IMR-90 (cell line): ENCODE measurements at regions not wholly inside any gene's neighbourhood (a gene's known extent, or its start where the extent isn't known, plus 50 kb on each side); places are given as distances from the start of the nearest gene placed in this dataset.

Source experiments
- ATAC-seq: fragments of 200-7000 bp; cut with Tn5 transposase; 2 replicates; pipeline ENCODE4 v1.9.1; 2020; ENCODE audit warnings: low read depth, mild to moderate bottlenecking, moderate library complexity
- BruUV-seq: library from RNA; stranded (reverse); fragments of 400-500 nt; replicated peaks from 2 replicates; lab custom pipeline; 2021; lab: Mats Ljungman, UMichigan
- CTCF ChIA-PET: fragments of 300-600 bp; formaldehyde crosslinking; extraction: SDS; loops from one replicate; lab custom pipeline; 2021; ENCODE audit warnings: antibody characterized with exemption; lab: Yijun Ruan, JAX
- POLR2A ChIA-PET: fragments of 300-600 bp; sonication (Branson Sonifier 250); formaldehyde crosslinking; loops from one replicate; lab custom pipeline; 2022; ENCODE audit warnings: antibody characterized with exemption; ENCODE audit not compliant: unreplicated experiment; lab: Charles Lee
- DNase-seq: peaks from one replicate; pipeline ENCODE4 v3.0.0; 2013
- H2AFZ ChIP-seq: replicated peaks from 2 replicates; pipeline ENCODE3; 2013; ENCODE audit warnings: low read length, mild to moderate bottlenecking; ENCODE audit not compliant: poor library complexity
- H2AK5ac ChIP-seq: 2 replicates; pipeline ENCODE4 v1.6.1; 2013; ENCODE audit warnings: low read depth, low read length, inconsistent platforms
- H2AK9ac ChIP-seq: replicated peaks from 2 replicates; pipeline ENCODE3; 2013; ENCODE audit warnings: mild to moderate bottlenecking, low read depth, low read length, moderate library complexity; ENCODE audit not compliant: poor library complexity
- H2BK120ac ChIP-seq: 2 replicates; pipeline ENCODE4 v1.6.1; 2013; ENCODE audit warnings: low read depth, low read length, inconsistent platforms
- H2BK15ac ChIP-seq: 3 replicates; pipeline ENCODE4 v1.6.1; 2013; ENCODE audit warnings: low read depth, low read length, inconsistent platforms
- H2BK20ac ChIP-seq: 2 replicates; pipeline ENCODE4 v1.6.1; 2013; ENCODE audit warnings: low read depth, mild to moderate bottlenecking, inconsistent platforms, low read length, moderate library complexity
- H2BK5ac ChIP-seq: 2 replicates; pipeline ENCODE4 v1.6.1; 2013; ENCODE audit warnings: mild to moderate bottlenecking, low read depth, low read length, inconsistent platforms; ENCODE audit not compliant: poor library complexity, severe bottlenecking
- H3K14ac ChIP-seq: replicated peaks from 2 replicates; pipeline ENCODE4 v1.6.1; 2013; ENCODE audit warnings: low read depth, low read length, inconsistent platforms
- H3K18ac ChIP-seq: 2 replicates; pipeline ENCODE4 v1.6.1; 2013; ENCODE audit warnings: low read depth, low read length, control low read depth
- H3K23ac ChIP-seq: 2 replicates; pipeline ENCODE4 v1.6.1; 2013; ENCODE audit warnings: low read depth, low read length, inconsistent platforms
- H3K27ac ChIP-seq: 2 replicates; pipeline ENCODE4 v1.5.1; 2013; ENCODE audit warnings: mild to moderate bottlenecking, control low read depth, low read length; ENCODE audit not compliant: insufficient read depth
- H3K27me3 ChIP-seq: 2 replicates; pipeline ENCODE4 v1.6.1; 2013; ENCODE audit warnings: low read length; ENCODE audit not compliant: control insufficient read depth, insufficient read depth
- H3K36me3 ChIP-seq: 2 replicates; pipeline ENCODE4 v1.6.1; 2013; ENCODE audit warnings: low read length, mixed read lengths; ENCODE audit not compliant: control insufficient read depth, insufficient read depth
- H3K4ac ChIP-seq: 2 replicates; pipeline ENCODE4 v1.6.1; 2013; ENCODE audit warnings: low read depth, low read length, inconsistent platforms
- H3K4me1 ChIP-seq: 2 replicates; pipeline ENCODE4 v1.6.1; 2013; ENCODE audit warnings: low read length, mixed read lengths; ENCODE audit not compliant: control insufficient read depth, insufficient read depth
- H3K4me2 ChIP-seq: 2 replicates; pipeline ENCODE4 v1.6.1; 2013; ENCODE audit warnings: low read depth, mild to moderate bottlenecking, control low read depth, low read length, moderate library complexity
- H3K4me3 ChIP-seq: 2 replicates; pipeline ENCODE4 v1.5.1; 2013; ENCODE audit warnings: low read depth, mild to moderate bottlenecking, control low read depth, low read length, moderate library complexity; ENCODE audit not compliant: insufficient read depth
- H3K56ac ChIP-seq: 2 replicates; pipeline ENCODE4 v1.6.1; 2013; ENCODE audit warnings: low read length, inconsistent platforms; ENCODE audit not compliant: insufficient read depth; ENCODE audit errors: extremely low read depth
- H3K79me1 ChIP-seq, 2 experiments: 2 replicates each; pipeline ENCODE4 v1.6.1; 2013; ENCODE audit warnings: low read length in 2 of 2, inconsistent platforms in 1 of 2, low read depth in 1 of 2
- H3K9ac ChIP-seq: 2 replicates; pipeline ENCODE4 v1.6.1; 2013; ENCODE audit warnings: low read depth, low read length, control low read depth
- H3K9me1 ChIP-seq: 2 replicates; pipeline ENCODE4 v1.6.1; 2013; ENCODE audit warnings: low read length, inconsistent platforms; ENCODE audit not compliant: insufficient read depth
- H3K9me3 ChIP-seq: 2 replicates; pipeline ENCODE4 v1.6.1; 2013; ENCODE audit warnings: low read length; ENCODE audit not compliant: control insufficient read depth, insufficient read depth
- H4K20me1 ChIP-seq: 2 replicates; pipeline ENCODE4 v1.6.1; 2013; ENCODE audit warnings: low read length, inconsistent platforms; ENCODE audit not compliant: insufficient read depth
- H4K5ac ChIP-seq: 2 replicates; pipeline ENCODE4 v1.6.1; 2013; ENCODE audit warnings: mild to moderate bottlenecking, low read depth, low read length, control low read depth
- H4K8ac ChIP-seq, 2 experiments: 2 replicates each; pipeline ENCODE4 v1.6.1; 2013; ENCODE audit warnings: low read depth in 2 of 2, low read length in 2 of 2, control low read depth in 1 of 2, inconsistent platforms in 1 of 2
- H4K91ac ChIP-seq: 2 replicates; pipeline ENCODE4 v1.6.1; 2013; ENCODE audit warnings: low read depth, low read length, inconsistent platforms; ENCODE audit not compliant: insufficient read depth
- MAFK ChIP-seq: IDR thresholded peaks from 2 replicates; pipeline ENCODE4 v1.6.1; 2012; ENCODE audit warnings: low read depth, low read length, improper control_type of control experiment
- RAD21 ChIP-seq: IDR thresholded peaks from 2 replicates; pipeline ENCODE4 v1.6.1; 2012; ENCODE audit warnings: low read length, improper control_type of control experiment
- WGBS, 2 experiments: methylation state at CpG; one replicate each; pipeline versions ENCODE4 v1.1.5 to v1.1.7; 2013; ENCODE audit warnings: missing lambda C conversion rate in 2 of 2; ENCODE audit not compliant: insufficient read length in 1 of 2; ENCODE audit errors: extremely low coverage in 2 of 2; 5-methylcytosine and 5-hydroxymethylcytosine counted together
- dilution Hi-C: fragments of 300-500 bp; cut with HindIII; formaldehyde crosslinking; loops from one replicate; pipeline ENCODE4 v1.14.3; 2018; ENCODE audit warnings: low sequenced_read_pairs; ENCODE audit not compliant: unreplicated experiment
- in situ Hi-C: fragments of 300-500 bp; cut with MboI; formaldehyde crosslinking; loops from 3 replicates; pipeline ENCODE4 v1.14.3; 2019; ENCODE audit warnings: low sequenced_read_pairs, inconsistent platforms, mixed read lengths
- intact Hi-C: fragments of 100-400 bp; cut with micrococcal nuclease; formaldehyde crosslinking; loops from 2 replicates; pipeline ENCODE4 v1.10.0; 2022

DNA sequence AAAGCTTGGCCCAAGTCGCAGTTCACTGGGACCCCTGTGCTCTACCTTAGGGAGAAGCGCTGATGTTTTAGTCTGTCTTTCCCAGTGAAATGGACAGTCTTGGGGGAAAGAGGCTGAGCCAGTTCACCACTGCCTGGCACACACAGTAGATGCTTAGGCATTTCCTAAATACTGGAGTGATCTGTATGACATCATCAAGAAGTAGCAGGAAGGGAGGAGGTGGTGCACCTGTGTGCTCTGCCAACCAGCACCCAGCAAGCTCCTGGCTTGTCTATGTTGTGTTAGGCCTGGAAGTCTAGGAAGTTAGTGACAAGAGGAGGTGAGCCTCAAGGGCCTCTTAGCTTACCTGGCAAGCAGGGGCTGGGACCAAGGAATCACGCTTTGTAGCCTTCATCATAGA lies 158.2 kb upstream of the NFIA start:
- H4K91ac ChIP-seq, result no peak overlapping the region
- ChIA-PET CTCF (no interaction called here), POLR2A (no interaction called here)
- no peak overlapping the region for H3K23ac ChIP-seq
- no peak overlapping the region for H4K8ac ChIP-seq
- H3K14ac ChIP-seq, result no peak overlapping the region
- no peaks in the 10 kb centered on the region for H3K4me1 ChIP-seq
- H3K4me3 ChIP-seq, result no peak overlapping the region
- H3K79me1 ChIP-seq, result no peaks in the 10 kb centered on the region
- no peaks in the 10 kb centered on the region for H3K36me3 ChIP-seq
- TF ChIP-seq RAD21, result no peak
- no peak for TF ChIP-seq MAFK
- no peak overlapping the region for H2AFZ ChIP-seq
- WGBS, 2 experiments, result no CpG with 5 or more reads among the region's 3 CpGs
- H2BK20ac ChIP-seq, result no peak overlapping the region
- intact Hi-C loops, result no loop called here
- in situ Hi-C loops, result no loop called here
- dilution Hi-C loops, result no loop called here
- H2BK15ac ChIP-seq, result no peak overlapping the region
- no peak overlapping the region for H3K56ac ChIP-seq
- ATAC-seq (no peak), DNase-seq (no peak)
- H3K9ac ChIP-seq, result no peak overlapping the region
- no peak overlapping the region for H3K4ac ChIP-seq
- no peak overlapping the region for H2BK5ac ChIP-seq
- no peak overlapping the region for H3K4me2 ChIP-seq
- no peak overlapping the region for H2AK5ac ChIP-seq
- no peak overlapping the region for H2AK9ac ChIP-seq
- H3K9me3 ChIP-seq, result no peaks in the 10 kb centered on the region
- H3K27me3 ChIP-seq, result no peaks in the 10 kb centered on the region
- no peaks in the 10 kb centered on the region for H4K20me1 ChIP-seq
- no peak overlapping the region for H4K5ac ChIP-seq
- H3K9me1 ChIP-seq, result no peaks in the 10 kb centered on the region
- H2BK120ac ChIP-seq, result no peak overlapping the region
- BruUV-seq, result no TSS peak
- no peak overlapping the region for H3K18ac ChIP-seq
- H3K27ac ChIP-seq, result no peak overlapping the region
